ENCODE measurements at regions not wholly inside any gene's neighbourhood (a gene's known extent, or its start where the extent isn't known, plus 50 kb on each side); places are given as distances from the start of the nearest gene placed in this dataset.

- TF ChIP-seq CTCF (conservative IDR thresholded peaks at IDR 0.05; ENCODE audit: low read depth, low read length): no peak
- TF ChIP-seq EZH2 (IDR thresholded peaks at IDR 0.05; ENCODE audit: low read length, unreplicated experiment): no peak
Observed at GRCh38 chr12:46534327-46534840, 161.8 kb upstream of the SLC38A2 start.

All from PC-3 (cell line).